ENCODE measurements at regions not wholly inside any gene's neighbourhood (a gene's known extent, or its start where the extent isn't known, plus 50 kb on each side); places are given as distances from the start of the nearest gene placed in this dataset.

- ATAC-seq (peak; percentile 49), DNase-seq (no peak)
- H3K4me3 ChIP-seq = no peak overlapping the region
- no peaks in the 10 kb centered on the region for H3K9me3 ChIP-seq
- WGBS, 2 donors = 63 to 70% methylated on average over 6 of the region's 6 CpGs
- H3K4me1 ChIP-seq = peaks cover 9% of the 10 kb centered on the region
- H3K27me3 ChIP-seq = no peaks in the 10 kb centered on the region
- intact Hi-C loops (cut with DNase I) = no loop called here
- no peaks in the 10 kb centered on the region for H3K36me3 ChIP-seq (replicated peaks in 1 of 2; ENCODE audit: insufficient read depth in 1 of 2, low read depth in 2 of 2)
- H3K27ac ChIP-seq = peak overlapping the region; percentile 5 to 75 (median 63)
- TF ChIP-seq POLR2A (IDR thresholded peaks at IDR 0.05) = no peak
- no peak for TF ChIP-seq CTCF (IDR thresholded peaks at IDR 0.05)
These were observed 477.9 kb downstream of the LMO4 start for GRCh38 chr1:87806379-87807094.

GRCh38 chr1:87810166-87810565, 481.5 kb downstream of the LMO4 start:
- ATAC-seq = no peak
- no peak overlapping the region for H3K27ac ChIP-seq
- H3K27me3 ChIP-seq = no peaks in the 10 kb centered on the region
- no peak for DNase-seq
- H3K4me3 ChIP-seq = no peak overlapping the region
- intact Hi-C loops (cut with DNase I) = no loop called here
- TF ChIP-seq POLR2A (IDR thresholded peaks at IDR 0.05) (no peak), CTCF (IDR thresholded peaks at IDR 0.05) (no peak)
- no peaks in the 10 kb centered on the region for H3K36me3 ChIP-seq (replicated peaks in 1 of 2; ENCODE audit: insufficient read depth in 1 of 2, low read depth in 2 of 2)
- H3K9me3 ChIP-seq = no peaks in the 10 kb centered on the region
- H3K4me1 ChIP-seq = peaks cover 12% of the 10 kb centered on the region
- 82 to 96% methylated on average over 1 of the region's 1 CpG for WGBS, 2 donors

GRCh38 chr1:87812871-87813577, 484.3 kb downstream of the LMO4 start:
- WGBS, 2 donors = 47 to 62% methylated on average over 6 of the region's 6 CpGs
- no peaks in the 10 kb centered on the region for H3K36me3 ChIP-seq (replicated peaks in 1 of 2; ENCODE audit: insufficient read depth in 1 of 2, low read depth in 2 of 2)
- H3K4me1 ChIP-seq = peaks cover 8% of the 10 kb centered on the region
- no peak overlapping the region for H3K27ac ChIP-seq
- ATAC-seq (peak; percentile 65), DNase-seq (no peak)
- no peaks in the 10 kb centered on the region for H3K27me3 ChIP-seq
- H3K9me3 ChIP-seq = no peaks in the 10 kb centered on the region
- no peak for TF ChIP-seq POLR2A (IDR thresholded peaks at IDR 0.05)
- TF ChIP-seq CTCF (IDR thresholded peaks at IDR 0.05) = no peak
- H3K4me3 ChIP-seq = no peak overlapping the region
- intact Hi-C loops (cut with DNase I) = no loop called here

- intact Hi-C loops (cut with DNase I) = no loop called here
- no peaks in the 10 kb centered on the region for H3K36me3 ChIP-seq (replicated peaks in 1 of 2; ENCODE audit: insufficient read depth in 1 of 2, low read depth in 2 of 2)
- TF ChIP-seq CTCF (IDR thresholded peaks at IDR 0.05) = no peak
- no peak for TF ChIP-seq POLR2A (IDR thresholded peaks at IDR 0.05)
- 68 to 77% methylated on average over 1 of the region's 1 CpG for WGBS, 2 donors
- no peak overlapping the region for H3K4me3 ChIP-seq
- ATAC-seq (no peak), DNase-seq (no peak)
- no peaks in the 10 kb centered on the region for H3K9me3 ChIP-seq
- H3K27me3 ChIP-seq = no peaks in the 10 kb centered on the region
- H3K27ac ChIP-seq = no peak overlapping the region
- H3K4me1 ChIP-seq = peaks cover 8% of the 10 kb centered on the region
These were observed 485.9 kb downstream of the LMO4 start for GRCh38 chr1:87814573-87814972.

Measured in body of pancreas (tissue), 4 donors.